RWPE1 (cell line): ENCODE measurements at regions not wholly inside any gene's neighbourhood (a gene's known extent, or its start where the extent isn't known, plus 50 kb on each side); places are given as distances from the start of the nearest gene placed in this dataset.

ENCODE experiments used
- CTCF ChIA-PET: fragments of 350-600 bp; sonication (Branson Sonifier 250); formaldehyde crosslinking; extraction: SDS; loops from one replicate; lab custom pipeline; 2021; lab: Yijun Ruan, JAX
- POLR2A ChIA-PET: fragments of 400-600 bp; formaldehyde crosslinking; extraction: SDS; loops from one replicate; lab custom pipeline; 2020; ENCODE audit warnings: antibody characterized with exemption; ENCODE audit not compliant: low non-redundant PET; lab: Yijun Ruan, JAX
- DNase-seq: peaks from one replicate; pipeline ENCODE4 v3.0.0; 2012; ENCODE audit warnings: low spot score
- H3K27ac ChIP-seq: fragments of 450-650 bp; 2 replicates; pipeline ENCODE4 v1.5.1; 2017
- CTCF ChIP-seq: fragments of 450-650 bp; conservative IDR thresholded peaks from 2 replicates; pipeline ENCODE4 v1.5.1; 2017; ENCODE audit warnings: low read depth, mild to moderate bottlenecking

DNA sequence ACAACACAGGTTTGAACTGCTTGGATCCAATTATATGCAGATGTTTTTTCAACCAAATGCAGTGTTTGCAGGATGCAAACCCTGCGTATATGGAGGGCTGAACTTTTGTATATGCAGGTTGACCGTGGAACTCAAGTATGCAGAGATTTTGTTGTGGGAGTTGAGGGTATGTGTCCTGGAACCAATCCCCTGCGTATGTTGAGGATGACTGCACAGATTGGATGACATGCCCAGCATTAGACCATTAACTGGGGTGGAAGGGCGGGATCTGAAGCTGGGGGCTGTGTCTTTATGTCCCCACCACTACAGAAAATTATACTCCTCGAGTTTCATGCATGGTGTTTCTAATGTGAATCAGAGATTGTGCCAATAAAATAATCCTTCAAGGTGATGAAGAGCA is 162.2 kb upstream of the RMST start:
- no peak for TF ChIP-seq CTCF
- ChIA-PET CTCF (no interaction called here), POLR2A (no interaction called here)
- no peak overlapping the region for H3K27ac ChIP-seq
- no peak for DNase-seq

- ChIA-PET POLR2A (no interaction called here), CTCF (no interaction called here)
- DNase-seq = no peak
- no peak for TF ChIP-seq CTCF
- H3K27ac ChIP-seq = no peak overlapping the region
These were observed 161.7 kb upstream of the RMST start for GRCh38 chr12:97300891-97301290.

- TF ChIP-seq CTCF = no peak
- DNase-seq = no peak
- no peak overlapping the region for H3K27ac ChIP-seq
- CTCF ChIA-PET = no interaction called here
- POLR2A ChIA-PET = no interaction called here
These were observed 161.0 kb upstream of the RMST start for GRCh38 chr12:97301576-97301975.

- ChIA-PET POLR2A (no interaction called here), CTCF (interaction anchor here (0.6 kb wide), 1 partner anchor 244 kb away, joined by 3 read pairs; no protein-coding TSS in a partner anchor)
- no peak overlapping the region for H3K27ac ChIP-seq
- DNase-seq = no peak
- no peak for TF ChIP-seq CTCF
These were observed 157.0 kb upstream of the RMST start for GRCh38 chr12:97305651-97306050.

- ChIA-PET CTCF (interaction anchor here (0.6 kb wide), 2 partner anchors 245 to 698 kb away, joined by 3 read pairs; no protein-coding TSS in a partner anchor), POLR2A (no interaction called here)
- no peak overlapping the region for H3K27ac ChIP-seq
- TF ChIP-seq CTCF = no peak
- no peak for DNase-seq
These were observed 156.5 kb upstream of the RMST start for GRCh38 chr12:97306147-97306546.

GRCh38 chr12:97308576-97309198 is 153.9 kb upstream of the RMST start:
- DNase-seq = peak; percentile 14
- H3K27ac ChIP-seq = no peak overlapping the region
- ChIA-PET CTCF (interaction anchor here (0.6 to 0.7 kb wide), 4 partner anchors 295 to 960 kb away, joined by 3 to 4 read pairs (median 3); no protein-coding TSS in a partner anchor), POLR2A (no interaction called here)
- peak; percentile 76 for TF ChIP-seq CTCF
